H1 (cell line): ENCODE measurements at regions not wholly inside any gene's neighbourhood (a gene's known extent, or its start where the extent isn't known, plus 50 kb on each side); places are given as distances from the start of the nearest gene placed in this dataset.

Source experiments
- CHD2 ChIP-seq: IDR thresholded peaks from 2 replicates; pipeline ENCODE4 v1.6.1; 2012; ENCODE audit warnings: low read length, improper control_type of control experiment
- TF ChIP-seq, protein P1 (sequence below): IDR thresholded peaks from 2 replicates; pipeline ENCODE4 v1.6.1; 2011; ENCODE audit warnings: low read length, improper control_type of control experiment

DNA sequence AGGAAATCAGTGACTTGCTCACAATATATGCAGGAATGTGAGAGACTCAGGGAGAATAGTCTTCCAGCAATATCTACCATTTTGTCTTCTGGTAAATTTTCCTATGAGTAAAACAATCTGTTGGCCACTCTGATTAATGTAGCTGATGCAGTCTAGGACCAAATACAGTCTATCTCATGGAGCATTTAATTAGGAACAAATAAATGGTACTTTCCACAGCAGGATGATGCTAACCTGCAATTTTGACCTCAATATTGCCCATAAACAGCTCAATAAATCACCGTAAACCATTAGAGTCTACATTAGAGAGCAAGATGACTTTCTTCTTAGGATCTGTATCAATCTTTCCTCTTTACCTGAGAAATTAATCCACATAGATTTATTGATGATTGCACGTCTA is 567.7 kb upstream of the B3GALT2 start (continued):
- TF ChIP-seq, protein P1, sequence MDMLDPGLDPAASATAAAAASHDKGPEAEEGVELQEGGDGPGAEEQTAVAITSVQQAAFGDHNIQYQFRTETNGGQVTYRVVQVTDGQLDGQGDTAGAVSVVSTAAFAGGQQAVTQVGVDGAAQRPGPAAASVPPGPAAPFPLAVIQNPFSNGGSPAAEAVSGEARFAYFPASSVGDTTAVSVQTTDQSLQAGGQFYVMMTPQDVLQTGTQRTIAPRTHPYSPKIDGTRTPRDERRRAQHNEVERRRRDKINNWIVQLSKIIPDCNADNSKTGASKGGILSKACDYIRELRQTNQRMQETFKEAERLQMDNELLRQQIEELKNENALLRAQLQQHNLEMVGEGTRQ, result no peak
- TF ChIP-seq CHD2, result no peak
- TF ChIP-seq, all 59 proteins: peak for 0
